K562 (cell line): ENCODE measurements at regions not wholly inside any gene's neighbourhood (a gene's known extent, or its start where the extent isn't known, plus 50 kb on each side); places are given as distances from the start of the nearest gene placed in this dataset.

Experiments
- ATAC-seq: fragments of 200-7000 bp; cut with Tn5 transposase; 3 replicates; pipeline ENCODE4 v1.9.1; 2020; ENCODE audit warnings: moderate library complexity
- BruUV-seq: library from RNA; stranded (reverse); fragments of 400-500 nt; replicated peaks from 2 replicates; lab custom pipeline; 2021; lab: Mats Ljungman, UMichigan
- CTCF ChIA-PET: fragments of 300-600 bp; formaldehyde crosslinking; extraction: SDS; loops from one replicate; lab custom pipeline; 2021; ENCODE audit warnings: low intra/inter-chr PET ratio; lab: Yijun Ruan, JAX
- POLR2A ChIA-PET: fragments of 300-600, 350-650 bp; sonication (Branson Sonifier 250); formaldehyde crosslinking; extraction: SDS; loops from one replicate; lab custom pipeline; 2021; ENCODE audit warnings: antibody characterized with exemption, inconsistent platforms; lab: Yijun Ruan, JAX
- DNase-seq, 4 experiments: peaks; one replicate each; pipeline versions ENCODE4 v3.0.0 to v3.0.0-alpha.2; 2011 to 2018; ENCODE audit warnings: low spot score in 3 of 4, mixed read lengths in 3 of 4; ENCODE audit errors: extremely low read depth in 1 of 4
- FAIRE-seq: peaks from 2 replicates; lab custom pipeline; 2011; peaks lifted over from hg19 to GRCh38; lab: Jason Lieb, UNC
- H2AFZ ChIP-seq: 2 replicates; pipeline ENCODE4 v1.6.0; 2011; ENCODE audit warnings: low read depth, low read length, control low read depth, inconsistent platforms
- H3K27ac ChIP-seq: fragments of 200-600 bp; 3 replicates; pipeline ENCODE4 v1.8.0; 2011; ENCODE audit warnings: low read depth, mild to moderate bottlenecking, control low read depth, inconsistent platforms, low read length, moderate library complexity, mixed read lengths; ENCODE audit errors: extremely low read depth
- H3K27me3 ChIP-seq, 2 experiments: fragments of 300-600 bp in 1 of 2; 2 replicates in 1 of 2; 3 replicates in 1 of 2; pipeline versions ENCODE4 v1.6.0 to v1.8.0; 2011; ENCODE audit warnings: inconsistent platforms in 2 of 2, low read length in 2 of 2, mild to moderate bottlenecking in 1 of 2, mixed read lengths in 1 of 2, moderate library complexity in 1 of 2; ENCODE audit not compliant: control insufficient read depth in 2 of 2, insufficient read depth in 2 of 2
- H3K36me3 ChIP-seq: fragments of 300-600 bp; 3 replicates; pipeline ENCODE4 v1.8.0; 2011; ENCODE audit warnings: mild to moderate bottlenecking, low read length, inconsistent platforms; ENCODE audit not compliant: control insufficient read depth, insufficient read depth
- H3K4me1 ChIP-seq, 2 experiments: fragments of 200-600 bp in 1 of 2; replicated peaks in 1 of 2; 2 replicates in 1 of 2; 3 replicates in 1 of 2; pipeline versions ENCODE4 v1.5.1 to v1.8.0; 2011; ENCODE audit warnings: inconsistent platforms in 2 of 2, low read length in 2 of 2, mild to moderate bottlenecking in 1 of 2, mixed read lengths in 1 of 2, moderate library complexity in 1 of 2; ENCODE audit not compliant: control insufficient read depth in 2 of 2, insufficient read depth in 2 of 2
- H3K4me2 ChIP-seq: 2 replicates; pipeline ENCODE4 v1.6.1; 2011; ENCODE audit warnings: low read length, control low read depth, inconsistent platforms, mixed read lengths; ENCODE audit not compliant: insufficient read depth
- H3K4me3 ChIP-seq: fragments of 200-600 bp; sonication (generic), shearing (Covaris generic); 2 replicates; pipeline ENCODE4 v1.5.1; 2016; ENCODE audit warnings: control low read depth, inconsistent platforms
- H3K79me2 ChIP-seq: fragments of 200-600 bp; 3 replicates; pipeline ENCODE4 v1.8.0; 2011; ENCODE audit warnings: low read length, inconsistent platforms; ENCODE audit not compliant: control insufficient read depth, insufficient read depth
- H3K9ac ChIP-seq, 2 experiments: 2 replicates each; pipeline versions ENCODE4 v1.6.0 to v1.6.1; 2011; ENCODE audit warnings: low read depth in 2 of 2, low read length in 2 of 2, control low read depth in 1 of 2, inconsistent platforms in 1 of 2, mild to moderate bottlenecking in 1 of 2, mixed read lengths in 1 of 2; ENCODE audit not compliant: insufficient read depth in 1 of 2
- H3K9me1 ChIP-seq: one replicate; pipeline ENCODE4 v1.6.0; 2011; ENCODE audit warnings: inconsistent platforms, mild to moderate bottlenecking, low read length, moderate library complexity; ENCODE audit not compliant: control insufficient read depth, insufficient read depth
- H3K9me3 ChIP-seq: replicated peaks from 2 replicates; pipeline ENCODE4 v1.5.1; 2011; ENCODE audit warnings: low read depth, low read length, inconsistent platforms; ENCODE audit not compliant: control insufficient read depth, insufficient read depth
- H4K20me1 ChIP-seq: replicated peaks from 2 replicates; pipeline ENCODE4 v1.6.1; 2011; ENCODE audit warnings: low read length, inconsistent platforms, mixed read lengths; ENCODE audit not compliant: control insufficient read depth, insufficient read depth
- KLF6 ChIP-seq: fragments of 250-450 bp; sonication (Bioruptor Pico); IDR thresholded peaks from 2 replicates; pipeline ENCODE4 v1.4.0; 2020; ENCODE audit warnings: mild to moderate bottlenecking, moderate library complexity, borderline replicate concordance
- WGBS: fragments of 100-300 bp; shearing (Covaris generic); methylation state at CpG from one replicate; pipeline ENCODE4 v1.1.6; 2016; ENCODE audit warnings: low coverage, mixed read lengths; ENCODE audit not compliant: insufficient coverage; ENCODE audit errors: missing lambda C conversion rate; 5-methylcytosine and 5-hydroxymethylcytosine counted together
- in situ Hi-C: fragments of 300-500 bp; cut with MboI; formaldehyde crosslinking; loops from 4 replicates; pipeline ENCODE4 v1.15.0; 2018; ENCODE audit warnings: inconsistent platforms, mixed read lengths
- intact Hi-C: fragments of 100-400 bp; cut with micrococcal nuclease; formaldehyde crosslinking; loops from 2 replicates; pipeline ENCODE4 v1.14.2; 2022
- TF ChIP-seq, protein P1 (sequence below): IDR thresholded peaks from 2 replicates; pipeline ENCODE4 v1.6.1; 2016; ENCODE audit warnings: missing genetic modification characterization, missing compliant biosample characterization
- TF ChIP-seq, protein P2 (sequence below): fragments of 450-650 bp; formaldehyde crosslinking; conservative IDR thresholded peaks from 2 replicates; pipeline ENCODE4 v1.4.0; 2022; ENCODE audit warnings: mild to moderate bottlenecking, missing genetic modification characterization

DNA sequence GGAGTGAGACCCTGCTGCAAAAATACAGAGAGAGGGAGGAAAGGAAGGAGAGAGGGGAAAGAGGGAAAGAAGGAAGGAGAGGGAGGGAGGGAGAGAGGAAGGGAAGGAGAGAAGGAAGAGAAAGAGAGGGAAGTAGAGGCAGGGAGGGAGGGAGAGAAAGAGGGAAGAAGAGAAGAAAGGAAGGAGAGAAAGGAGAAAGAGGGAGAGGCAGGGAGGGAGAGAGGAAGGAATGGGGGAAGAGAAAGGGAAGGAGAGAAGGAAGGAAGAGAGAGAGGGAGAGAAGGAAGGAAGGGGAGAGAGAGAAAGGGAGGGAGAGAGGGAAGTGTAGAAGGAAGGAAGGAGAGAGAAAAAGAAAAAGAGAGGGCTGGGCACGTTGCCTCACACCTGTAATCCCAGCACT is 121.7 kb downstream of the TMEM130 start:
- Histone ChIP-seq H3K36me3 (no peaks in the 10 kb centered on the region), H3K4me2 (no peak overlapping the region), H3K9ac (no peak overlapping the region), H3K27me3 (peaks cover 15 to 39% of the 10 kb centered on the region in 2 experiments), H3K27ac (no peak overlapping the region), H3K4me1 (no peaks in the 10 kb centered on the region), H2AFZ (no peak overlapping the region), H3K79me2 (no peaks in the 10 kb centered on the region), H3K9me3 (no peaks in the 10 kb centered on the region), H3K9me1 (no peaks in the 10 kb centered on the region), H4K20me1 (0 out of 2 replicates have a peak, but pooled peaks cover 7% of the 10 kb centered on the region), H3K4me3 (no peak overlapping the region)
- POLR2A ChIA-PET = interaction anchor here (0.6 kb wide), 1 partner anchor 416 kb away, joined by 3 read pairs; no protein-coding TSS in a partner anchor
- in situ Hi-C loops = loop anchor here (5.0 to 10.0 kb wide), 3 partner anchors 94 to 453 kb away; no protein-coding TSS in a partner anchor
- FAIRE-seq = no peak
- intact Hi-C loops = no loop called here
- TF ChIP-seq, protein P1, sequence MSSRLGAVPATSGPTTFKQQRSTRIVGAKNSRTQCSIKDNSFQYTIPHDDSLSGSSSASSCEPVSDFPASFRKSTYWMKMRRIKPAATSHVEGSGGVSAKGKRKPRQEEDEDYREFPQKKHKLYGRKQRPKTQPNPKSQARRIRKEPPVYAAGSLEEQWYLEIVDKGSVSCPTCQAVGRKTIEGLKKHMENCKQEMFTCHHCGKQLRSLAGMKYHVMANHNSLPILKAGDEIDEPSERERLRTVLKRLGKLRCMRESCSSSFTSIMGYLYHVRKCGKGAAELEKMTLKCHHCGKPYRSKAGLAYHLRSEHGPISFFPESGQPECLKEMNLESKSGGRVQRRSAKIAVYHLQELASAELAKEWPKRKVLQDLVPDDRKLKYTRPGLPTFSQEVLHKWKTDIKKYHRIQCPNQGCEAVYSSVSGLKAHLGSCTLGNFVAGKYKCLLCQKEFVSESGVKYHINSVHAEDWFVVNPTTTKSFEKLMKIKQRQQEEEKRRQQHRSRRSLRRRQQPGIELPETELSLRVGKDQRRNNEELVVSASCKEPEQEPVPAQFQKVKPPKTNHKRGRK (tag) = peak; percentile 79
- TF ChIP-seq, protein P2, sequence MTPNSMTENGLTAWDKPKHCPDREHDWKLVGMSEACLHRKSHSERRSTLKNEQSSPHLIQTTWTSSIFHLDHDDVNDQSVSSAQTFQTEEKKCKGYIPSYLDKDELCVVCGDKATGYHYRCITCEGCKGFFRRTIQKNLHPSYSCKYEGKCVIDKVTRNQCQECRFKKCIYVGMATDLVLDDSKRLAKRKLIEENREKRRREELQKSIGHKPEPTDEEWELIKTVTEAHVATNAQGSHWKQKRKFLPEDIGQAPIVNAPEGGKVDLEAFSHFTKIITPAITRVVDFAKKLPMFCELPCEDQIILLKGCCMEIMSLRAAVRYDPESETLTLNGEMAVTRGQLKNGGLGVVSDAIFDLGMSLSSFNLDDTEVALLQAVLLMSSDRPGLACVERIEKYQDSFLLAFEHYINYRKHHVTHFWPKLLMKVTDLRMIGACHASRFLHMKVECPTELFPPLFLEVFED (CRISPR knock-in tag) = 0 out of 2 replicates have a peak, but pooled peaks have one; percentile 31
- no peak for TF ChIP-seq KLF6
- CTCF ChIA-PET = no interaction called here
- WGBS = no CpG with 5 or more reads among the region's 1 CpG
- ATAC-seq = no peak
- BruUV-seq = no TSS peak
- no peak for DNase-seq
